ENCODE measurements at regions not wholly inside any gene's neighbourhood (a gene's known extent, or its start where the extent isn't known, plus 50 kb on each side); places are given as distances from the start of the nearest gene placed in this dataset.

GRCh38 chr1:79193211-79194079 is 186.9 kb upstream of the ADGRL4 start:
- TF ChIP-seq YY1 (IDR thresholded peaks at IDR 0.05; ENCODE audit: low read depth) (no peak), EGR1 (IDR thresholded peaks at IDR 0.05) (no peak), CREB1 (IDR thresholded peaks at IDR 0.05; ENCODE audit: low read depth) (no peak), EP300 (IDR thresholded peaks at IDR 0.05; ENCODE audit: borderline replicate concordance) (no peak), RAD21 (IDR thresholded peaks at IDR 0.05; ENCODE audit: low read depth) (no peak), ZBTB7A (IDR thresholded peaks at IDR 0.05; ENCODE audit: low read depth) (no peak), TAF1 (IDR thresholded peaks at IDR 0.05; ENCODE audit: low read depth) (no peak), USF1 (IDR thresholded peaks at IDR 0.05) (no peak), CEBPB (IDR thresholded peaks at IDR 0.05) (no peak), MAX (IDR thresholded peaks at IDR 0.05) (no peak)
